Jurkat, Clone E6-1 (cell line): ENCODE measurements at regions not wholly inside any gene's neighbourhood (a gene's known extent, or its start where the extent isn't known, plus 50 kb on each side); places are given as distances from the start of the nearest gene placed in this dataset.

Experiments used
- DNase-seq: peaks from one replicate; pipeline ENCODE4 v3.0.0-alpha.2; 2011; ENCODE audit warnings: low read depth, low spot score
- H3K4me3 ChIP-seq: 2 replicates; pipeline ENCODE4 v1.5.1; 2011; ENCODE audit warnings: mild to moderate bottlenecking, low read length, control low read depth, moderate library complexity

DNA sequence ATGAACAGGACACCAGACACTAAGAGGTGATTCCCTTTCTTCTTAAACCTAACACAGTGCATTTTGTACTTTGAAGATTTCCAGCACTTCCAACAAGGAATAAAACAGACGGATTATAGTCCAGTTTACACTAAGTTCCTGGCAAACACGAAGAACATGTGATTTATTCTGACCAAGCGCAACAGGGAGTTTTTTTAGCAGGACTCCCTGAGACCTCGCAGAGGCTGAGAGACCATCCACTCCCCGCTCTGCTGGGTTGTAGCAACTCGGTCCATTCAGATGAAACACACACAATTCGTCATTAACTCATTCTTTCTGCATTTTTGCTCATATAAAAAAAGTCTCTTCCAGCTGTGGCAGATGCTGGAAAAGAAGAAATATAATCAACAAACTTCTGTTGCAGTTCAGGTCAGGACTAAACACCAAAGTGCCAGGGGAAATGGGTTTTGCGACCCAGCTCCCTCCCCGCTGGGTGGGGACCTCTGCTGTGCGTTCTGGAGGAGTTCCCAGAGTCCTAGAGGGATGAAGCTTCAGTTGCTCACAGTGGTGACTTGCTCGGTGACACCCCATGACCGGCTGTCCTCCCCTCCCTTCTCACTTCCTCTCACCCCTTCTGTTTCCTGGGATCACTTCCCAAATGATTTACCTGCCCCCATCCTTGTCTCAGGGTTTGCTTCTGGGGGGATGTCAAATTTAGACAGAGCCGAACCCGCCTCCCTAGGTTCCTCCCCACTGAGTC lies 52.5 kb downstream of the KCNF1 start:
- DNase-seq: no peak
- H3K4me3 ChIP-seq: no peak overlapping the region

DNA sequence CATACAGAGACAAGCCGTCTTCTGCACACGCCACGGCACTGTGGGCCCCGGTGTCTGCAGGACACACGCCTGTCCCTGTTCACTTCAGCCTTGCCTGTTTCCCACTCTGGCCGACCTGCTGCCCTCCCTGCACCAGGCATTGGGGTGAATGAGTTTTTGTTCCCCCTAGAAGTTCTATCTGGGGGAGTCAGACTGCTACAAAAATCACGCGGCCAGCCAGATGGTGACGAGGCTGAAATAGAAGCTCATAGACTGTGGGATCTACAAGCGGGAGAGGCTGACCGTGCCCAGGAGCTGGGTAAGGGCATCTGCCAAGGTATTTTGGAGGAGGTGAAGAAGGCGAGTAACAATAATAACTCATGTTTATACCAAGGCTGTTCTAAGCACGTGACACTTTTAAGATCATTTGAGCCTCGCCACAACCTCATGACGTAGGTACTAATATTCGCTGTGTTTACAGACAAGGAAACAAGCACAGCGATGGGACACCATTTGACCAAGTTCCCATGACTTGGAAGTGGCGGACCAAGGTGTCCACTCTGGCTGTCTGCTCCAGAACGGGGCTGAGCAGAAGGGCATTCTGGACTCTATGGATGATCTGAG lies 53.6 kb downstream of the KCNF1 start:
- no peak for DNase-seq
- H3K4me3 ChIP-seq: no peak overlapping the region

DNA sequence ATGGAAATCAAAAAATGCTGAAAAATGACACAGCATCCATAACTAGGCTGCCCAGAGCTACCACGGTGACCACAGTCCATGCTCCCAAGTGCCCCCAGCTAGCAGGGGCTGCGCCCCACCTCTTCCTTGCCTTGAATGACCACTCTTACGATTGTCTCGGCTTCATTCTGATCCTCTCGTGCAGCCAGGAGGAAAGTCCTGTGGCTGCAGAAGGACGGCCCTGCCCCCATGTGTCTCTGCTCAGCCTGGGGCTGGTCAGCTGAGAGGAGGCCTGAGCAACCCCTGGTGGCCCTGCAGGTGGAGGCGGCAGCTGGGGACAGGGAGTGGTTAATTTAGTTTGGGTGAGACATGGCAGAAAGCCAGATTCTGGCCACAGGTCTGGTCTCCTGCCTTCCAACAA lies 54.3 kb downstream of the KCNF1 start:
- H3K4me3 ChIP-seq: no peak overlapping the region
- DNase-seq: no peak

DNA sequence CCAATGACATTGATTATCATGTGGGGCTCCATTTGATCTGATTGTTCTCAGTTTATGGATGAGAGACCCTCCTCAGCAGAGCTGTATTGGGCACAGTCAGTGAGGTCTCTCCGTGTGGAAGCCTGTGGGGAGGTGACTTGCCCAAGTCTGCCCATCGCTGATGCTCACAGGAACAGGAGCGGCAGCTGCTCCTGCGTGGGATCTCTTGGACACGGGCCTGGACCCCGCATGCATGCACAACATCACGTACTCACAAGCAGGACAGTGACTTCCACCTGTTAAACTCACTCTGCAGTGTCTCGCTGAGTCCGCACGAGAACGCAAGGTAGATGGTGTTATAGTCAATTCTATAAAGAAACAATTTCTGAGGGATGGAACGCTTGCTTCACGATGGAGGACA lies 55.0 kb downstream of the KCNF1 start:
- no peak overlapping the region for H3K4me3 ChIP-seq

DNA sequence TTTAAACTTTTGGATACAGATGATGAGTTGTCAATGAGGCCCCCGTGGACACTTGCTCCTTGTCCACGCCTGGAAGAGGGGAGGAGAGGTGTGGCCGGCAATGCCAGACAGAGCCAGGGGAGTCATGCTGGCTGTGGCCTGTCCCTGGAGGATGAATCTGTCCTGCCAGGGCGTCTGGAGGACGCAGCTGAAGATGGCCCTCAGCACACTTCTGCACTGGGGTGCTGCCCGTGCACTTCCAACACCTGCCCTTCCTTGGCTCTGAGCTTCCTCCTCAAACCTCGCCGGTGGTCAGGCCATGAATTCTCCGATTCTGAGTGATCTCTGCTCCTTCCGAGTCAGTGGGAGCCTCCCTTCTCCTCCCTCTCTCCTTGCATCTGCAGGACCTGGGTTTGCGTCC lies 56.4 kb downstream of the KCNF1 start:
- no peak overlapping the region for H3K4me3 ChIP-seq
- no peak for DNase-seq

More for the DNA sequence above, 55.0 kb downstream of the KCNF1 start:
- no peak for DNase-seq

DNA sequence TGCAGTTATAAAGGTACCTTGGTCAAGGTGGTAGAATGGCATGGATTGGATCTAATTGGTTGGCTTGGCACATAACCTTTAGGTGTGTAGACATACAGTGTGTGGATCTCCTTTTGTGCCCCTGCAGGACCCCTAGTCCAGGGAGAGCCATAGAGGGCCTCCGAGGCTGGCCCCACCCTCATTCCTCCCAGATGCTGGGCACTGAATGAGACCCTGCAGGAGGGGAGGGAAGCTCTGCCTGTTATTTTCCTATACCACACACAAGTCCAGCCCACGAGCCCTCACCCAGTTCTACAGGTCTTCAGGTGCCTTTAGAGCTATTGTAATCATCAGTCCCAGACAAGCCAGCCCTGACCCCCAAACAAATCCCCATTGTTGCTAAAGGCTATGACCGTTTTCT lies 58.9 kb downstream of the KCNF1 start:
- no peak overlapping the region for H3K4me3 ChIP-seq
- DNase-seq: no peak

DNA sequence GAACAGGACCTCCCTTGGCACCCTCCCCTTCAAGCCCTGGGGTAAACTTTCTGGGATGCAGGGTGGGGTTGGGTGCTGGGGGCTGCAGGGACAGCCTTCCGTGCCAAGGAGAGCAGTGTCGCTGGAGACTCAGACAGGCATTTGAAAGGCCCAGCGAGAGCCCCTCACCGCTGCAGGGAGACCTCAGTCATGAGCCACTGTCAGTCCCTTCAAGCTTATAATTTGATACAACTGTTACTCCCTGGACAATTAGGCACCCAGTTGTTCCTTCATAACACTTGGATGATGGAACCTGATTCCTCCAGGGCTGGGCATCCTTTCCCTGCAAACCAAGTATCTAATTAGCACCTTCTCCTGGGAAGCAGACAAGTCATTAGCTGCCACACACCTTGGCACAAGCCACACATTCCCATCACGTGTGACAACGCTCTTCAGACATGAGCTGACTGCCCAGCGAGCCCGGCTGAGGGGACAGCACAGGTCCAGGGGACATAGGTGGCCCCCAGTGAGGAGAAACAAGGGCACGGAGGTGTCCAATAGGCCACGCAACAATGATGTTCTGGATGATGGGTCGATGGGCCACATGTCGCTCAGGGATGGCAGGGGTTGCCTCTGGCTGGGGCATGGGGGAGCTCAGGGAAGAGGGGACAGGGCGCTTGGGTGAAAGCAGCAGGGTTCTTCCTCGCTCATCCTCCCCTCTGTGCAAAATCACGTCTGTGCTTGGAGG lies 59.6 kb downstream of the KCNF1 start:
- no peak for DNase-seq
- H3K4me3 ChIP-seq: no peak overlapping the region

DNA sequence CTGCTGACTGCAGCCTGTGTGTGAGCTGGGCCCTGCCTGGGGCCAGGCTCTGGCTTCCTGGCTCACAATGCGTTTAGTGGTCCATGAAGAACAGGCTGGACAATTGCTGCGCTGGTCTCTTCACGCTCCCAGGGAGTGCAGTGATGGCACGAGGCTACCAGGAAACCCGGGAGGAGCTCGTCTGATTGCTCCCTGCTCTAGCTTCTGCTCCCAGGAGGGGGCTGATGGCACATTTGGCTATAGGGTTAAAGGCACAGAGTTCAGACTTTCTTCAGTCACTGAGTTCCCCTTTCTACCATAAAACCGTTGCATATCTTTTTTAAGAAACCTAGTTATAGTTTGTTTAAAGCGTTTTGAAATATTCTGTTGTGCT lies 60.1 kb downstream of the KCNF1 start:
- DNase-seq: no peak
- no peak overlapping the region for H3K4me3 ChIP-seq

DNA sequence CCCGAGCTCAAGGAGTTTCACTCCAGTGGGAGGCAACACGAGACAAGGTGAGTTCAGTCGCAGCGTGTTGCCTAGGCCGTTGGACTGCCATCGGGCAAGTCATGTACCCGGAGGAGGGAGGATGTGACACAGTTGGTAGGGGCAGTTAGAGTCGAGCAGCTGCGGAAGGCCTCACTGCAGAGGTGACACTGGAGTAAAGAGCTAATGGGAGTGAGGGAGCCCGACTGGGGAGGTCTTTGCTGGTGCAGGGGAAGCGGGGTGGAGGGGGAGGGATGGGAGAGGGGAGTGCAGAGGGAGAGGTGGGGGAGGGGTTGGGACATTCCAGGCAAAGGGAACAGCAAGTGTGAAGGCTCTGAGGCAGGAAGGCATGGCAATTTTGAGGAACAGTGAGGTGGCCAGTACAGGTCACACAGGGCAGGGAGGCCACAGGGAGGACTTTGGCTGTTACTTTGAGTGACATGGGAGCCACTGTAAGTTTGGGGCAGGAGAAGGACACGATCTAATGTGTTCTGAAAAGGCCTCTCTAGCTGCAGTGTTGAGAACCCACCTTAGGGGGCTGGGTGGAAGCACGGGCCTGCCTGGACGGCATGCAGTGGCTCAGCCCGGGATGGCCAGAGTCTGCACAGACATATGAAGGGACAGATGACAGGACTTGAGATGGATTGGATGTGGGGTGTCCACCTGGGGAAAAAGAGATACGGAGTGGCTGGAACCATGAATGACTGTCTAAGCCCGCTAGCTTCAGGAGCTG lies 61.1 kb downstream of the KCNF1 start:
- no peak for DNase-seq
- H3K4me3 ChIP-seq: no peak overlapping the region

DNA sequence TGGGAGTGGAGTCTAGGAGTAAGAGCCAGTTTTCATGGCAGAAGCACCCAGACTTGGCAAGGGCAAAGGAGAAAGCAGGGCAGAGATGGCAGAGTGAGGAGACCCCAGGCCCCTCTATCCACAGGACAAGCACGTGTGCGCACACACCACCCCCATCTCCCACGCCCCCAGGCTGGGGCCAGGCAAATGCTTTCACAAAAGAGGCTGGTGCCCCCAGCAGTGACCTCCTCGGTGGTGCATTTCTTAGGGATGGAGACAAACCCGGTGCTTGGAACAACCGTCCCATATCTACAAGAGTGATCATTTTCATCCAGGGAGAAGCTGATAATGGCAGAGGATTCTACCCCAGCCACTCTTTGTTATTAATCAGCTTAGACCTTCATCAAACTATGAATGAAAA lies 62.0 kb downstream of the KCNF1 start:
- DNase-seq: no peak
- no peak overlapping the region for H3K4me3 ChIP-seq

DNA sequence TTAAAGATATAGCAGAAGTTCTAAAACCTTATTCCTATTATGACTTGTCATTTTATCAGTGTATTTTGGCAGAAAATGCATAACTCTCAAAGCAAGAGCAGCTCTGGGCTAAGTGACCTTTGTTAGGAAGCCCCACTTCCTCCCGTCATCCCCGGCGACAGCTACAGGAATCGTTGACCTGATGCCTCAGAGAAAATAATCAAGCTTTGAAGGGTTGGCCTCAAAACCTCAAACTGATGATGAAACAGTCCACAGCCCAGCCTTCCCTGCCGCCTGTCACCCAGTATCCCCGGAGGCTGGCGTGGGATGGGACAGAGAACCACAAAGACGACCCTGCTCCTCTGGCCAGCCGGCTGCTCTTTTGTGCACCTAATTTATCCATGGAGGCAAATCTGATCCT lies 65.3 kb downstream of the KCNF1 start:
- DNase-seq: no peak
- no peak overlapping the region for H3K4me3 ChIP-seq

DNA sequence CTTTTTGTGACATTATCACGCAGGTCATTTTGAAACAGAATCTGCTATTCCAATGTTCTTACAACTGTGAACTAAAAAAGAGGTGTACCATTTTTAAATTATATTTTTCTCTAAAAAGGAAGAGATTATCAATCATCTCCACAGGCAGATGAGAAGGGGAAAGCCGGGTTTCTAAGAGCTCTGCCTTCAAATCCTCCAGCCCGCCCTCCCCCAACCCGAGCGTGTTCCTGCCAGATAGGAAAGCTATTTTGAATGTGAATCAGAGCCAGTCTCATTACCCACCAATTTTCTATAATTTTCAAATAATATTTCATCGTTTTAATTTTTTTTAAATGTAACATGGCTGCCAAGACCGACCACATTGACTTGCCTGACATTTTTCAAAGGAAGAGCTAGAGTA lies 65.9 kb downstream of the KCNF1 start:
- H3K4me3 ChIP-seq: no peak overlapping the region
- DNase-seq: no peak

DNA sequence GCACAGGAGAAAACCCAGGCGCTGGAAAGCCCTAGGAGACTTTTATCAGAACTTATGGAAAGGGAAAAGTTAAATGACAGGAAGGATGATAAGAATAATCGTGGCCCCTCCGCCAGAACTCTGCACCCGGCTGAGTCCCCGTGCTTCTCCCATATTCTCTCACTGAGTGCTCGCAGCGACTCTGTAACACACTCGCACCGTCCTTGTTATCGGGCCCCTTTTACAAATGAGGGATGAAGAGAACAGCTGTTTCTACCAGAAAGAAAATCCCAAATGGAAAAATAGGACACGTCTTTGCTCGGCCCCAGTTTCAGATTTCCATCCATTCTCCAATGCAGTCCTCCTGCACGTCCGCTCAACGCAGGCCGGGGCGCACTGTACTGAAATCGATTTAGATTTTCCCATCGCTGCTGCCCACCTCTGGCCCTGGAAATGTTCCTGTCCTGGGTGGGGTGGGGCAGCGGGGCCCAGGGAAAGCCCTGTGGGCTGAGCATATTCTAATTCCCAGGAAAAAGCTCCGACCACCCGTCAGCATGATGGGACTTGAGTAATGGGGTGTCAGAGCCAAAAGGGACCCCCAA lies 66.4 kb downstream of the KCNF1 start:
- no peak for DNase-seq
- no peak overlapping the region for H3K4me3 ChIP-seq

DNA sequence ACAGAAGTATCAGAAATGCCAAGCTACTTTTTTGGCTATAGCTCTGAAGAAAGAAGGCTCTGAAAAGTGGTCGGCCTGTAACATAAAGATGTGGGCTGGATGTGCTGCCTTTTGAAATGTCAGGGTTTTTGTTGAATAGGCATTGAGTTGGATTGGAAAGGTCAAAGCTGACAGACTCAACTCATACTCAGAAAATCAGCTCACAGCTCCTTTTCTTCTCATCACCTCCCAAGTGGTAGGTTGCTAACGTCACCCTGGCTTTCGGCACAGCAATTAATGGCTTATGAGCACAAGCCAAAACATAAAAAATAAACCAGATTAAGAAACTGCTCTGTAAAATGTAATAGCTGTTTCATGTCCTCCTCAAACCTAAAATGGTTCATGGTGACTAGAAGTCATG lies 68.3 kb downstream of the KCNF1 start:
- no peak overlapping the region for H3K4me3 ChIP-seq
- no peak for DNase-seq

DNA sequence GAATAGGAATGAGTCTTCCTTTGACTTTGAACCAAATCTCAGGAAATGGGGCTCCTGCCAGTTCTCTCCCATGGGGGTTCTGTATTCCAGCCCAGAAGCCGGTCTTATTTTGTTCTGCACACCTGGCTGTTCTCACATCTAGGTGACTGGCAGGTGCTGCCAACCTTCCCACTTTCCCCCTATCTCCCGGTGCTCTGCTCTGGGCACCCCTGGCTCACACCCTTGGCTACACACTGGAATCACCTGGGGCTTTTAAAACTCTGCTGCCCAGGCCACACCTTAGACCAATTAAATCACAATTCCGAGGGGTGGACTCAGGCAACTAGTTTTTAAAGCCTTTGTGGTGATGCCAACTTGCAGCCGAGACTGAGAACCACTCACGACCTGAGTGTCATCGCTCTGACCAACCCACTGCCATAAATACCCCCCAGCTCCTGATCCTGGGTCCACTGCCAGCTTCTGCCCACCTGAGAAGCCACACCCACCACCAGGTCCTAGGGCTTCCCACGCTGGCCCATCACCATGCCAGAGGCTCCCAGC lies 69.2 kb downstream of the KCNF1 start:
- no peak for DNase-seq
- H3K4me3 ChIP-seq: no peak overlapping the region

DNA sequence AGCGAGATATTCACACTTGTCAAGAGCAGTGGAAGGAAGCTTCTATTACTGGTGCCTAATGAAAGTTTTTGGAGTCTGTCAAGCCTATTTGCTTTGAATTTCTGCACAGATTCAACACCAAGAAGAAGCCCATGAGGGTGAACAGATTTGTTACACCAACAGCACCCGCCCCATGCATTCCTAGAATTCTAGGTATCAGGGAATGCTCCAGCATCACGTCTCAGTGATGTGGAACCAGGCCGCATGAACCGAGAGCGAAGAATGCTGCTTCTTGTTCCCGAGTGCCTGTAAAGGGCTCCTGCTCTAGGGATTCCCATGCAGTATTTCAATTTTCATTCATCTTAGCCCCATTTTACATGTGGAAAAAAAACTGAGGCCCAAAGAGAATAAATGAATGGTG lies 69.7 kb downstream of the KCNF1 start:
- H3K4me3 ChIP-seq: no peak overlapping the region
- no peak for DNase-seq

DNA sequence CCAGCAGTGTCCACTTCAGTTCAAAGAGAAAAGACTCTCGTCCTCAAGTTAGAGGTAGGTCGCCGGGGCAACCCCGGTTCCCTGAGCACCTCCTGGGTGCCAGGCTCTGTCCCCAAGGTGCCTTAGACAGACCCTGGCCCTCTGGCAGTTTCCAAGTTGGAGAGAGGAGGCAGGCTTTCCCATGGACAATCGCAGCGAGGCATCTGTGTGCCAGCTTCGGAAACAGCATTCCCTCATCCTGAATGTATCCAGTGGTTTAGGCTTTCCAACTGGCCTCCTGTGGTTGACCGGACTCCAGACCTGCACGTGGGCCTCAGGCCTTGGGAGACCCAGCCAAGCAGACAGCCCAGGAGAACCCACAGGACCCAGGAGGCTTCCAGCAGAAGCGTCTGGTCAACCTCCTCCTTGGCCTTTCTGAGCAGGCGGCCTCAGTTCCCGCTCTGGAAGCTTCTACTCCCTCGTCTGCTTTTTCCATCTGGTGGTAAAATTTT lies 70.3 kb downstream of the KCNF1 start:
- no peak overlapping the region for H3K4me3 ChIP-seq

DNA sequence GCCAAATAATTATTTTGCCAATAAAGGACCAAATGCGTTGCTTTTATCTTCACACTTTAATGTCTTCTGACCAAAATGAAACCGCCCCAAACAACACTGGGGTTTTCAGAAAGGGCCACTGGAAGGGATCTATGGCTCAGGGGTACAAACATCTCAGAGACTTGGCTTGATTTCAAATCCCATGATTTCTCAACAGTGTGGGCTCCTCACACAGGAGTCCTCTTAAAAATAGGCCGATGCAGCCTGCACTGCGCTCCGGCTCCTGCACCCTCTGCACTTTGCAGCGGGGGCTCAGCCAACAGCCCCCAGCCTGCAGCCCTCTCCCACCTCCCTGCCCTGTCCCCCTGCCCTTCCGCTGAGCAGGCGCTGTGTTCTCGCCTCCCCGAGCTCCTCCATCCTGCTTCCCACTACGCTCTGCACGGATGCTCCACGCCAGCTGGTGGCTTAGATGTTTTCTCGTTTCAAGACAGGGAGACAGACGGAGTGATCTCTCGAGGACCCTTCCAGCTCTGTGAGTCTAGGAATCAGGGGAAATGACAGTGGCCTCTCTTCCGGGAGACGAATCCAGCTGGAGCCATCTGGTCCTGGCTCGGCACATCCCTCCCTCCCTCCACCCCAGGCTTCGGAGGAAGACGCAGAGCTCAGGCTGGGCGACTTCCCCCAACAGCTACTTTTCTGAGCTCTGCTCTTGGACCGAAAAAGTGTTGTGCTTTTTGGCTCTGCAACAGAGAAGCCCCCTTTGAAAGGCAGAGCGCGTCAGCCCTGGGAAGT lies 71.4 kb downstream of the KCNF1 start:
- no peak overlapping the region for H3K4me3 ChIP-seq
- no peak for DNase-seq

More for the DNA sequence above, 70.3 kb downstream of the KCNF1 start:
- no peak for DNase-seq
